ENCODE measurements at regions not wholly inside any gene's neighbourhood (a gene's known extent, or its start where the extent isn't known, plus 50 kb on each side); places are given as distances from the start of the nearest gene placed in this dataset.

GRCh38 chr4:42267724-42268123, 115.3 kb upstream of the BEND4 start:
- in situ Hi-C loops (cut with HindIII; ENCODE audit: low pct_ligation_motif_present, low sequenced_read_pairs), result no loop called here
- TF ChIP-seq, protein P1, sequence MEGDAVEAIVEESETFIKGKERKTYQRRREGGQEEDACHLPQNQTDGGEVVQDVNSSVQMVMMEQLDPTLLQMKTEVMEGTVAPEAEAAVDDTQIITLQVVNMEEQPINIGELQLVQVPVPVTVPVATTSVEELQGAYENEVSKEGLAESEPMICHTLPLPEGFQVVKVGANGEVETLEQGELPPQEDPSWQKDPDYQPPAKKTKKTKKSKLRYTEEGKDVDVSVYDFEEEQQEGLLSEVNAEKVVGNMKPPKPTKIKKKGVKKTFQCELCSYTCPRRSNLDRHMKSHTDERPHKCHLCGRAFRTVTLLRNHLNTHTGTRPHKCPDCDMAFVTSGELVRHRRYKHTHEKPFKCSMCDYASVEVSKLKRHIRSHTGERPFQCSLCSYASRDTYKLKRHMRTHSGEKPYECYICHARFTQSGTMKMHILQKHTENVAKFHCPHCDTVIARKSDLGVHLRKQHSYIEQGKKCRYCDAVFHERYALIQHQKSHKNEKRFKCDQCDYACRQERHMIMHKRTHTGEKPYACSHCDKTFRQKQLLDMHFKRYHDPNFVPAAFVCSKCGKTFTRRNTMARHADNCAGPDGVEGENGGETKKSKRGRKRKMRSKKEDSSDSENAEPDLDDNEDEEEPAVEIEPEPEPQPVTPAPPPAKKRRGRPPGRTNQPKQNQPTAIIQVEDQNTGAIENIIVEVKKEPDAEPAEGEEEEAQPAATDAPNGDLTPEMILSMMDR (IDR thresholded peaks at IDR 0.05; ENCODE audit: low read depth, low read length, missing control alignments), result no peak
- Histone ChIP-seq H3K27ac (no peak overlapping the region), H3K4me3 (ENCODE audit: low read depth, low read length) (no peak overlapping the region), H3K36me3 (replicated peaks) (no peaks in the 10 kb centered on the region), H3K27me3 (replicated peaks) (no peaks in the 10 kb centered on the region)
- no peak for DNase-seq

GRCh38 chr4:42268824-42269223, 116.4 kb upstream of the BEND4 start:
- in situ Hi-C loops (cut with HindIII; ENCODE audit: low pct_ligation_motif_present, low sequenced_read_pairs), result no loop called here
- DNase-seq, result no peak
- no peak overlapping the region for H3K27ac ChIP-seq
- TF ChIP-seq, protein P1 (IDR thresholded peaks at IDR 0.05; ENCODE audit: low read depth, low read length, missing control alignments), result no peak
- H3K27me3 ChIP-seq (replicated peaks), result no peaks in the 10 kb centered on the region
- H3K36me3 ChIP-seq (replicated peaks), result no peaks in the 10 kb centered on the region
- no peak overlapping the region for H3K4me3 ChIP-seq (ENCODE audit: low read depth, low read length)

DNA sequence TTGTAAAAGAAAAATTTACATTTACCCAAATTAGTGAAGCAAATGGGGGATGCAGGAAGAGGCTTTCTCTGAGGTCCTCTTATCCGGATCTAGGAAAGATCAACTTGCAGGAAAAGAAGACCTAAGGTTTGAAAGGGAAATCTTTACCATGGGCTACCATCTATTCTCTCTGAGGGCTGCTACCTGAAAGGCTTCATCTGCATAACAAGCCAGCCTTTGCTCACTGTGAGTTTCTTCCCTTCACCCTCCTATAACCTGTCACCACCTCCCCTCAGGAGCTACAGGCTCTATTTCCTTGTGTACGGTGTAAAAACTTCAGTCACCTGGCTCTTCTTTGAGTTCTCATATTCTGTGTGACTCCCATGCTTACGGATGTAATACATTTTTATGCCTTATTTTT, 118.6 kb upstream of the BEND4 start:
- Histone ChIP-seq H3K27ac (no peak overlapping the region), H3K27me3 (replicated peaks) (no peaks in the 10 kb centered on the region), H3K36me3 (replicated peaks) (no peaks in the 10 kb centered on the region), H3K4me3 (ENCODE audit: low read depth, low read length) (no peak overlapping the region)
- TF ChIP-seq, protein P1 (IDR thresholded peaks at IDR 0.05; ENCODE audit: low read depth, low read length, missing control alignments), result no peak
- no peak for DNase-seq
- in situ Hi-C loops (cut with HindIII; ENCODE audit: low pct_ligation_motif_present, low sequenced_read_pairs), result no loop called here

DNA sequence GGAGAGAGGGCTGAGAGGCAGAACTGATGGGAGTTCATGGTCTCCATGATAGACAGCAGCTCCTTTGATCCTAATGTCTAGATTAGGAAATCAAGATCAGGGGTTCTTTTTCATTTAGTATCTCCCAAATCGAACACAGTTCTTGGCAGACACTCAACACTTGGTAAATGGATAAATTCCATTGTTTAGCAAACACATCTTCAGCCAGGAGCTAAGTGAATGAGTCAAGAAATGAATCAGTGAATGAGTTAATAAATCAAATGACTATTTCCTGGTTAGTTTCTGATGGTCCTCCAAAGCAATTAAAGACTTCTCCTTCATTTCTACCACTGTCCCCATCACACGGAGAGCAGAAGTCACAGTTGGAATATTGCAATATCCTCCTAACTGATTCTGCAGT, 120.0 kb upstream of the SHISA3 start:
- H3K27ac ChIP-seq, result no peak overlapping the region
- TF ChIP-seq, protein P1 (IDR thresholded peaks at IDR 0.05; ENCODE audit: low read depth, low read length, missing control alignments), result no peak
- no peaks in the 10 kb centered on the region for H3K36me3 ChIP-seq (replicated peaks)
- in situ Hi-C loops (cut with HindIII; ENCODE audit: low pct_ligation_motif_present, low sequenced_read_pairs), result no loop called here
- no peak overlapping the region for H3K4me3 ChIP-seq (ENCODE audit: low read depth, low read length)
- H3K27me3 ChIP-seq (replicated peaks), result no peaks in the 10 kb centered on the region
- DNase-seq, result no peak

- no peak overlapping the region for H3K27ac ChIP-seq
- H3K36me3 ChIP-seq (replicated peaks), result no peaks in the 10 kb centered on the region
- TF ChIP-seq, protein P1 (IDR thresholded peaks at IDR 0.05; ENCODE audit: low read depth, low read length, missing control alignments), result no peak
- H3K27me3 ChIP-seq (replicated peaks), result no peaks in the 10 kb centered on the region
- in situ Hi-C loops (cut with HindIII; ENCODE audit: low pct_ligation_motif_present, low sequenced_read_pairs), result no loop called here
- DNase-seq, result no peak
- no peak overlapping the region for H3K4me3 ChIP-seq (ENCODE audit: low read depth, low read length)
These were observed 118.5 kb upstream of the SHISA3 start for GRCh38 chr4:42278709-42279324.

All from brain microvascular endothelial cell (primary cell).